Left forelimb (tissue), 1 donor: ENCODE measurements at regions not wholly inside any gene's neighbourhood (a gene's known extent, or its start where the extent isn't known, plus 50 kb on each side); places are given as distances from the start of the nearest gene placed in this dataset.

Experiments
- DNase-seq: peaks from one replicate; pipeline ENCODE4 v3.0.0-alpha.2; 2018; ENCODE audit warnings: low spot score

DNA sequence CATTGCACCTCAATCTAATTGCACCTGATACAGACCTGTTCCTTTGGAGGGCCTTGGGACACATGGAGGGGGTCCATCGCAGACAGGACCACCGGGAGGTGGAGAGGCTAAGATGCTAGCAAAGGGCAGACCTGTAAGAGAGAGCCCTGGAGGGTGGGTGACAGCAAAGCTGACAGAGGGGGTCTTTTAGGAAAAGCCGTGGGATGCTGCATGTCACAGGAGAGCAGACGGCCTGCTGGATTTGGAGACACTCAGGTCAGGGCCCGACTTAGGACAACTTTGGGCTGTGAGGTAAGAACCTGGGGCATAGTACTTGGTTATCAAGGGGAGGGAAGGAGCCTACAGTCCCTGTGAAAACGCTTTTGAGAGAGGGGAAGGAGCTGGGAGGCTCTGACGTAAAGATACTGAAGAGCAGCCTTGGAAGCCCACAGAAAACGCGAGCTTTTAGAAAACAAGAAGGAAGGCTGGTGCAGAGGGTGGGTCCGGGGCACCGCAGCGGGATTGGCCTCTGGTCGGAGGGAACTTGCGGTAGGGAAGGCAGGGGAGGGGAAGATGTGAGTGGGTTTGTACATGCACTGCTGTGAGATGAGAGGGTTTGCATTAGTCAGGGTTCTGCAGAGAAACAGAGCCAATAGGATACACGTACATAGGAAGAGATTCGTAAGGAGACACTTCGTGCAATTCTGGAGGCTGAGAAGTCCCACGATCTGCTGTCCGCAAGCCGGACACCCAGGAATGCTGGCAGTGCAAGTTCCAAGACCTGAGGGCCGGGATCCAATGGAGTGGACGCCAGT lies 868.5 kb downstream of the TBC1D22A start:
- no peak for DNase-seq

- DNase-seq, result peak; percentile 18
Measured at GRCh38 chr22:47629791-47630655, 867.6 kb downstream of the TBC1D22A start.

- DNase-seq, result no peak
Measured at GRCh38 chr22:47629273-47629711, 866.8 kb downstream of the TBC1D22A start.

DNA sequence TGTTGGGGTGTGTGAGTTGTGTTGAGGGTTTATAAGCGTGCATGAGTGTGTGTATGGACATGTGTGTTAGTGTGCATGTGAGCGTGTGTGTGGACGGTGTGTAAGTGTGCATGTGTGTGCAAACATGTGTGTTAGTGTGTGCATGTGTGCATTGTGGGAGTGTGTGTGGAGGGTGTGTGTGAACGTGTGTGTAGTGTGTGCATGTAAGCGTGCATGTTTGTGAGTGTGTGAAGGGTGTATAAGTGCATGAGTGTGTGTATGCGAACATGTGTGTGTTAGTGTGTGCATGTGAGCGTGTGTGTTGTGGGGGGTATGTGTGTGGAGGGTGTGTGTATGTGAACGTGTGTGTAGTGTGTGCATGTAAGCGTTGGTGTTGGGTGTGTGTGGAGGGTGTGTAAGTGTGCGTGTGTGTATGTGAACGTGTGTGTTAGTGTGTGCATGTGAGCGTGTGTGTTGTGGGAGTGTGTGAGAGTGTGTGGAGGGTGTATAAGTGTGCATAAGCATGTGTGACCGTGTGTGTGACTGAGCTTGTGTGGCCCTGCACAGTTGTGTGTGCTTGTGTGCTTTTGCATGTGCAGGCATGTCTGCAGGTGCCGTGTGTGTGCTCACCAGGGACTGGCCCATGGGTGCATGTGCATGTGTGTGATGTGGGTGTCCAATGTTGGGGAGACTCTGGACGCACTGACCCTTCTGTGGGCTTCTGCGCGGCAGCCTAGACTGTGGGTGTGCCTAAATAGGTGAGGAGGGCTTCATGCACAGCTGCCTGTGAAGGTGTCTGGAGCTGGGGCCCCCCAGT lies 866.2 kb downstream of the TBC1D22A start:
- DNase-seq, result peak; percentile 33

DNA sequence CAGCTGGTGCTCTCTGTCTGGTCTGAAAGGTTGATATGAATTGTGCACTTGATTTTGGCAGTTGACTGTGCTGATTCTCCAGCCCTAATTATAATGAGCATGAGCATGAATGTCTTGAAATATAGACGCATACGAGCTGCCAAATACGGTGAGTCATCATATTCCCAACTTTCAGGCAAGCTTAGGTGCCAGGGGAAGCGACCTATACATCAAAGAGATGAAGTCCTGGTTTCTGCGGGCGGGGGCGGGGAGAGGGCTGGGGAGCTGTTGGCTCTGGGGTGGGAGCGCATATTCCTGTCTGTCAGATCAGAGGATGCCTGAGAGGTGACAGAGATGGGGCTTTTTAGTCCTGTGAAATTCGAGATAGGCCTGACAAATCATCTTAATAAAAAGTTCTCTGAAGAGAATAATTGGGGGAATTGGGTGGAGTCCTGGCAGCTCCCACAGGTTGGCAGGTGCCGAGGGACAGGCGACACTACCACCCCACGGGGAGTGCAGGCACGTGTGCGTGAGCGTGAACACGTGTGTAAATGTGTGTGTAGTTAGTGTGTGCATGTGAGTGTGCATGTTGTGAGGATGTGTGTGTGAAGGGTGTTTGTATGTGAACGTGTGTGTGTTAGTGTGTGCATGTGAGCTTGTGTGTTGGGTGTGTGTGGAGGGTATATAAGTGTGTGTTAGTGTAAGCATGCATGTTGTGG lies 865.3 kb downstream of the TBC1D22A start:
- no peak for DNase-seq

DNA sequence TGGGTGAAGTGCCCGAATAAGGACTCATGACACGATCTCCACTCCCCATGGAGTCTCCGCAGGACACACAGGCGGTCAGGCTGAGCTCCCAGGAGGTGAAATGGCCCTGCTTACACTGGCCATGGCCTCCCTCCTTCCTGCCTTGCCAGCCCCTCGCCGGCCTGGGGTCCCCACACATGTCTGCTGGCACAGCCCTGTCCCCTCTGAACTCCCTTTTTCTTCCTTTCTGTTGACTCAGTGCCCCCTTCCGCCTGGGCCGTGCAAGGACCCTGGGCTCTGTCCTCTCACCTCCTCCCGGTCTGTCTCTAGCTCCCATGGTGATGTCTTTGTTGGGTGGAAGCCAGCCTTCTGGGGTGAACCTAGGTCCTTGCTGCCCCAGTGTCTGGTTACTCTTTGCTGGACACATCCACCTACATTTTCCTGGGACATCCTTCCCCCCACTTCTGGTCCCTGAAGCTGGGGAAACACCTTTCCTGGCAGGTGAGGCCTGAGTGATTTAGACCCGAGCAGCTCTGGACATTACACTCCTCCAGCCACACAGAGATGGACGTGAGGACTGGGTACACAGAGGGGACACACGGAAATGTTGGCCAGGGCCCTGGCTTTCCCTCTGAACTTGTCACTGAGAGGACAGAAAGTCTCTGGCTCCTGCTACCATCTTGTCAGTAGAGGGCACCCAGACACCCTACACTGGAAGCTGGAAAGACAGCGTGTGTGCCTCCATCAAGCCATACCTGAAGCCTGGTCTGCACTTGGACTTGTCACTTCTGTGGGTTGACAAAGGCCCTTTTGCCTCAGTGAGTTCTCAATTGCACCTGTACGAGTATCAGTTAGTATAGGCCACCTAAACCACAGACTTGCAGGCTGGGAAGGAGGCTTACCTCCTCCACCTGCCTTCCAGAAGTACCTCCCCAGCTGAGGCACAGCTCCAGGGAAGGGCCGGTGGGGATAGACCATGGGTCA lies 864.3 kb downstream of the TBC1D22A start:
- no peak for DNase-seq

- no peak for DNase-seq
Measured at GRCh38 chr22:47625531-47626427, 863.3 kb downstream of the TBC1D22A start.

- no peak for DNase-seq
Measured at GRCh38 chr22:47625013-47625385, 862.5 kb downstream of the TBC1D22A start.

GRCh38 chr22:47624252-47625012 lies 862.0 kb downstream of the TBC1D22A start:
- peak; percentile 50 for DNase-seq

DNA sequence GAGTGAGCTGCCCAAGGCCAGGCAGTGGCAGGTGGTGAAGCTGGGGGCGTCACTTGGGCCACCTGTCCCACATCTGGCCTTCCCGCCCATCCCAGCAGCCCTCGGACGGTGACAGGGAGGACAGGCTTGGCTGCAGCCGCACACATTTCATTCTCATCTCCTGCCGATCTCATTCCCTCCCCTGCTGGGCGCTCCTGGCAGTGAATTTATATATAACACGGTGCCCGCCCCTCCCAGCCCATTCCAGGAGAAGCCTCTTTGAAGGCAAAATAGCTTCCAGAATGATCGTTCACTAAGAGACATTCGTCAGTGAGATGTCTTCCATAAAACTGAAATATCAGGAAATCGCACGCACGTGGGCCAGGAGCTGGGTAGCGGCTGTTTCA lies 861.3 kb downstream of the TBC1D22A start:
- no peak for DNase-seq

DNA sequence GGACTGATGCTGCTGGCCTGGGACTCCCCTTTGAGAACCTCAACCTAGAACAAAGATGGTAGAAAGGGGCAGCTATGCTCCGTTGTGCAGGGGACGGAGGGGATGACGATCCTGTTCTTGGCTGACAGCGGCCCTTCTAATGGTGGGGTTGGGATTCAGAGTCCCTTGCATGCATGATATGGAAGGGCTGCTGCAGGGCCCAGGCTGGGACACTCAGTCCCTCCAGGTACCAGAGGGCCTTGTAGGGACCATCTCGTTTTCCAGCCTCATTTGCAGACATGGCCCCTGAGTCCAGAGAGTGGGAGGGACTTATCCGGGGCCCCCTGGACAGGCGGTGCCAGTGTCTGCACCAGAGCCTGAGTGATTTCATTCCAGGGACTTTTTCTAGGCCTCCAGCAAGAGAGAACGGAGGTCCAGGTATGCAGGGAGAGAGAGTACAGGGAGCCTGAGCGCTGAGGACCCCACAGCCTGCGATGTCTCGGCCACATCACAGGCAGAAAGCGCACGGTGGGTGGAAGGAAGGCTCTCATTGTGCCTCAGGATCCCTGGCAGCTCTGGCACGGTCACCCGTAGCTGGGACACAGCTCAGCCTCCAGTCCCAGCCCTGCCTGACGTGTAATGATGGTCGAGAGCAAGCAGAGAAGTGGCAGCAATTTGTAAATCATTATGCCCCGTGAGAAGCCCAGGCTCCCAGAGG lies 860.8 kb downstream of the TBC1D22A start:
- DNase-seq, result peak; percentile 57

GRCh38 chr22:47622541-47622940 lies 860.1 kb downstream of the TBC1D22A start:
- no peak for DNase-seq

DNA sequence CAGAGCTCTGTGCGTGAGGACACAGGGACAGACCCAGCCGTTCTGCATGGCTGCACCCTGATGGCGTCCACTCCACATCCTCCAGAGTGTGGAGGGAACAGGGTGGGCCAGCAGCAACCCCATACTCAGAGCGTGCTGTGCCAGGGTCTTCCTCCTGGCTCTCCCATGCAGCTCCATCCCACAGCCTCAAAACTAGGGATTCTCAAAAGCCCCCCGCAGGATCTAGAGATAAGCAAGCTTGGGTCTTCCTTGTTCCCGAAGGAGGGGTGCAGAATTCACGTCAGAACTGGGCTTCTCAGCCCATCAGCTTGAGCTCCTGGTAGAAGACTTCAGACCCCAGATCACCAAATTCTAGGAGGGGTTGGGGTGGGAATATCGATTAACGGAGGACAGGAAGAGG lies 858.8 kb downstream of the TBC1D22A start:
- no peak for DNase-seq

DNA sequence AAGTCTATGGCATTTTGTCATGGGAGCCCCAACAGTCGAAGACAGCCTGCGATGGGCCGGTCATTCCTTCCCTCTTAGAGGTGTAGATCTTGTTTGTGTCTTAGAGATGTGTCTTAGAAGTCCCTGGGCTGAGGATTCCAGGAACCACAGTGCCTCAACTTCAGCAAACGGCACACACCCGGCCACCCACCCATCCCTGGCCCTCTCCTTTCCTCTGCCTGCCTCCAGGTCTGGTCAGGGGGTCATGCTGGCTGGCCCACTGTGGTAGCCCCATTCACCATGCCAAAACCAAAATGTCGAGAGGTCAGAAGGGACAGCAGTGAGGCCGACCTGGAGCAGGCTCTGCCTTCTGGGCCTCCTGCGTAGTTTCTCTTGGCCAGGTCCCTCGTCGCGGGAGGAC lies 857.9 kb downstream of the TBC1D22A start:
- no peak for DNase-seq

GRCh38 chr22:47619631-47620030 lies 857.2 kb downstream of the TBC1D22A start:
- no peak for DNase-seq

- no peak for DNase-seq
Measured at GRCh38 chr22:47618180-47619010, 855.9 kb downstream of the TBC1D22A start.

DNA sequence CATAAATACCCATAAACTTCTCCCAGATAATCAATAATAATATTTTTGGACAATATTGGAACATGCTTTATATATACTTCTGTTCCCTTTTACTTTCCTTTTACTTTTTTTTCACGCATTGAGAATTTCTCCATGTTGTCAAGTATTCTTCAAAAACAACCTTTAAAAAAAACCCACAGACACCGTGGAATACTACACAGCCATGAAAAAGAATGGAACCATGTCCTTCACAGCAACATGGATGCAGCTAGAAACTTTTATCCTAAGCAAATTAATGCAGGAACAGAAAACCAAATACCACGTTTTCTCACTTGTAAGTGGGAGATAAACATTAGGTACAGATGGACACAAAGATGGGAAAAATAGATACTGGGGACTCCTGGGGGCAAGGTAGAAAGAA lies 854.7 kb downstream of the TBC1D22A start:
- no peak for DNase-seq
